ENCODE measurements at regions not wholly inside any gene's neighbourhood (a gene's known extent, or its start where the extent isn't known, plus 50 kb on each side); places are given as distances from the start of the nearest gene placed in this dataset.

DNA sequence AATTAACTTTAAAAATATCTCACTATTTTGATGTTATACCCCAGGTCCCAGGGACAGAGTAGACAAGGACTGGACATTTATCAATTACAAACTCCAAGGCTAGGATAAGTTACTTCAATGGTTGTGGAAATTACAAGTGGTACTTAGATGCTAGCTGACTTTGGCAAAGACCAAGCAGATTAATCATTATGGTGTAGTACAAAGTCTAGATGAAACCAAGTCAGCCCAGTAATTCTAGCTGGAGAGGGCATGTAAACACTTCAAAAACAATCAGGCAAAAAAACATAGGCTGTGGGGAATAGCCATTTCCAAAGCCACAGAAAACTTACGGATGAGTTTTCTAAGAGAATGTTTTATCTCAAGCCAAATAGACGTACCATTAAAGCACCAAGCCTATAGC is 124.5 kb downstream of the TSEN15 start:
- TF ChIP-seq HDAC2 (IDR thresholded peaks at IDR 0.05), result no peak
- TF ChIP-seq FOSL2 (IDR thresholded peaks at IDR 0.05), result no peak
- no peak for TF ChIP-seq FOSL2 (CRISPR knock-in tag; IDR thresholded peaks at IDR 0.05)
- no peak for TF ChIP-seq EP300 (IDR thresholded peaks at IDR 0.05)
- no peak for TF ChIP-seq KDM1A (IDR thresholded peaks at IDR 0.05; ENCODE audit: low read depth)
- TF ChIP-seq, protein P1, sequence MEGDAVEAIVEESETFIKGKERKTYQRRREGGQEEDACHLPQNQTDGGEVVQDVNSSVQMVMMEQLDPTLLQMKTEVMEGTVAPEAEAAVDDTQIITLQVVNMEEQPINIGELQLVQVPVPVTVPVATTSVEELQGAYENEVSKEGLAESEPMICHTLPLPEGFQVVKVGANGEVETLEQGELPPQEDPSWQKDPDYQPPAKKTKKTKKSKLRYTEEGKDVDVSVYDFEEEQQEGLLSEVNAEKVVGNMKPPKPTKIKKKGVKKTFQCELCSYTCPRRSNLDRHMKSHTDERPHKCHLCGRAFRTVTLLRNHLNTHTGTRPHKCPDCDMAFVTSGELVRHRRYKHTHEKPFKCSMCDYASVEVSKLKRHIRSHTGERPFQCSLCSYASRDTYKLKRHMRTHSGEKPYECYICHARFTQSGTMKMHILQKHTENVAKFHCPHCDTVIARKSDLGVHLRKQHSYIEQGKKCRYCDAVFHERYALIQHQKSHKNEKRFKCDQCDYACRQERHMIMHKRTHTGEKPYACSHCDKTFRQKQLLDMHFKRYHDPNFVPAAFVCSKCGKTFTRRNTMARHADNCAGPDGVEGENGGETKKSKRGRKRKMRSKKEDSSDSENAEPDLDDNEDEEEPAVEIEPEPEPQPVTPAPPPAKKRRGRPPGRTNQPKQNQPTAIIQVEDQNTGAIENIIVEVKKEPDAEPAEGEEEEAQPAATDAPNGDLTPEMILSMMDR (IDR thresholded peaks at IDR 0.05), result no peak
- no peak for TF ChIP-seq MAZ (IDR thresholded peaks at IDR 0.05; ENCODE audit: borderline replicate concordance, low read depth, low read length)
- no peak for TF ChIP-seq POLR2A (IDR thresholded peaks at IDR 0.05; ENCODE audit: low read length)
- no peak for TF ChIP-seq ESRRA (IDR thresholded peaks at IDR 0.05; ENCODE audit: borderline replicate concordance, low read length)
- TF ChIP-seq, protein P2, sequence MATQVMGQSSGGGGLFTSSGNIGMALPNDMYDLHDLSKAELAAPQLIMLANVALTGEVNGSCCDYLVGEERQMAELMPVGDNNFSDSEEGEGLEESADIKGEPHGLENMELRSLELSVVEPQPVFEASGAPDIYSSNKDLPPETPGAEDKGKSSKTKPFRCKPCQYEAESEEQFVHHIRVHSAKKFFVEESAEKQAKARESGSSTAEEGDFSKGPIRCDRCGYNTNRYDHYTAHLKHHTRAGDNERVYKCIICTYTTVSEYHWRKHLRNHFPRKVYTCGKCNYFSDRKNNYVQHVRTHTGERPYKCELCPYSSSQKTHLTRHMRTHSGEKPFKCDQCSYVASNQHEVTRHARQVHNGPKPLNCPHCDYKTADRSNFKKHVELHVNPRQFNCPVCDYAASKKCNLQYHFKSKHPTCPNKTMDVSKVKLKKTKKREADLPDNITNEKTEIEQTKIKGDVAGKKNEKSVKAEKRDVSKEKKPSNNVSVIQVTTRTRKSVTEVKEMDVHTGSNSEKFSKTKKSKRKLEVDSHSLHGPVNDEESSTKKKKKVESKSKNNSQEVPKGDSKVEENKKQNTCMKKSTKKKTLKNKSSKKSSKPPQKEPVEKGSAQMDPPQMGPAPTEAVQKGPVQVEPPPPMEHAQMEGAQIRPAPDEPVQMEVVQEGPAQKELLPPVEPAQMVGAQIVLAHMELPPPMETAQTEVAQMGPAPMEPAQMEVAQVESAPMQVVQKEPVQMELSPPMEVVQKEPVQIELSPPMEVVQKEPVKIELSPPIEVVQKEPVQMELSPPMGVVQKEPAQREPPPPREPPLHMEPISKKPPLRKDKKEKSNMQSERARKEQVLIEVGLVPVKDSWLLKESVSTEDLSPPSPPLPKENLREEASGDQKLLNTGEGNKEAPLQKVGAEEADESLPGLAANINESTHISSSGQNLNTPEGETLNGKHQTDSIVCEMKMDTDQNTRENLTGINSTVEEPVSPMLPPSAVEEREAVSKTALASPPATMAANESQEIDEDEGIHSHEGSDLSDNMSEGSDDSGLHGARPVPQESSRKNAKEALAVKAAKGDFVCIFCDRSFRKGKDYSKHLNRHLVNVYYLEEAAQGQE (IDR thresholded peaks at IDR 0.05), result no peak
- TF ChIP-seq CEBPB (IDR thresholded peaks at IDR 0.05), result no peak
- TF ChIP-seq MYC (IDR thresholded peaks at IDR 0.05; ENCODE audit: borderline replicate concordance, low read length), result no peak
- TF ChIP-seq ZFP36 (IDR thresholded peaks at IDR 0.05; ENCODE audit: borderline replicate concordance, partially characterized antibody), result no peak
- TF ChIP-seq ZC3H11A (IDR thresholded peaks at IDR 0.05), result no peak

Data from A549 (cell line).